ENCODE measurements at regions not wholly inside any gene's neighbourhood (a gene's known extent, or its start where the extent isn't known, plus 50 kb on each side); places are given as distances from the start of the nearest gene placed in this dataset.
"Not testable (repeated sequence)": the region's sequence is repeated elsewhere in the genome, so short reads cannot be mapped to it uniquely, and the experiment has no call there.

DNA sequence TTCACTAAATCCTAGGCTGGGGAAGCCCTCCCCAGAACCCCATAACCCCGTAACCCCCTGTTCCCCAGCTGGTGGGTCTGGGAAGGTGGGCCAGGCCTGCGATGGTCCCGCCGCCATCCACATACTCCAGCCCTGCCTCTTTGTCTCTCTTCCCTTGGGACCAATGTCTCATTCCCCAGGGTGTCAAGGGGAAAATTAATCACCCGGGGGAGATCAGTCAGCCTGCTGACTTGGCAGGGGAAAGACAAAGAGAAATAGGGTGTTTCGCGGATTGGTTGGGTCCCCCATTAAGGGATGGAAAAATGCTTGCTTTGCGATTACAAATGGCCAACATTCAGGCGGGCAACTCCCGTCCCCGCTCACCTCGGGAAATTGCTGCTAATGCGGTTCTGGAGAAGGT is 60.6 kb upstream of the LHX5 start:
- no peak for DNase-seq (ENCODE audit: low read depth in 3 of 3, low spot score in 2 of 3)

DNA sequence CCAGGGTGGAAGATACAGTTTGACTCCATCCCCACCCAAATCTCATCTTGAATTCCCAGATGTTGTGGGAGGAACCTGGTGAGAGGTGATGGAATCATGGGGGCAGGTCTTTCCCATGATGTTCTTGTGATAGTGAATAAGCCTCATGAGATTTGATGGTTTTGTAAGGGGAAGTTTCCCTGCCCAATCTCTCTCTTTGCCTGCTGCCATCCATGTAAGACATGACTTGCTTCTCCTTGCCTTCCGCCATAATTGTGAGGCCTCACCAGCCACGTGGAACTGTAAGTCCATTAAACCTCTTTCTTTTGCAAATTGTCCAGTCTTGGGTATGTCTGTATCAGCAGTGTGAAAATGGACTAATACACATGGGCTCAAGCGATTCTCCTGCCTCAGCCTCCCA is 59.4 kb upstream of the LHX5 start:
- DNase-seq (ENCODE audit: low read depth in 3 of 3, low spot score in 2 of 3): not testable (repeated sequence)

GRCh38 chr12:113528606-113529293 is 57.1 kb upstream of the LHX5 start:
- peak; percentile 21 to 49 (median 23) for DNase-seq (ENCODE audit: low read depth in 3 of 3, low spot score in 2 of 3)

GRCh38 chr12:113525066-113525465 is 53.4 kb upstream of the LHX5 start:
- DNase-seq (ENCODE audit: low read depth in 3 of 3, low spot score in 2 of 3): no peak

DNA sequence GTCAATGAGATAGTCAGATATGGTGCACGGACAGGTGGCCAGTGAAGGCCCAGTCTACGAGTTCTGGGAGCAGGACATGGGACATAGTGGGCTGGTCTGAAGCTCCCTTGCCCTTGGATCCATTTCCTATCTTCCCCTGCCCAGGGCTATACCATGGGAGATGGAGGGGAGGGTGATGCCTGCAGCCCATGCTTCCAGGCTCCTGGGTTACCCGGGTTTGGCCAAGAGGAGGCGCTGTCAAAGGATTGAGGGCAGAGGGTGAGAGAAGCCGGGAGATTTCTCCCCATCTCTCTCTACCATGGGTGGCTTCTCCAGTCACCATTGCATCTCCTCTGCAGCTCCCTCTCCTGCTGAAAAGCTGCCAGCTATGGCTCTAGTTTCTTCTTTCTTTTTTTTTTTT is 52.8 kb upstream of the LHX5 start:
- DNase-seq (ENCODE audit: low read depth in 3 of 3, low spot score in 2 of 3): no peak

- no peak for DNase-seq (ENCODE audit: low read depth in 3 of 3, low spot score in 2 of 3)
These were observed 50.0 kb upstream of the LHX5 start for GRCh38 chr12:113521708-113522107.
